GM23338 (cell line): ENCODE measurements at regions not wholly inside any gene's neighbourhood (a gene's known extent, or its start where the extent isn't known, plus 50 kb on each side); places are given as distances from the start of the nearest gene placed in this dataset.
"Not testable (repeated sequence)": the region's sequence is repeated elsewhere in the genome, so short reads cannot be mapped to it uniquely, and the experiment has no call there.

ENCODE experiments used
- ATAC-seq: fragments of 200-7000 bp; cut with Tn5 transposase; 3 replicates; pipeline ENCODE4 v1.9.1; 2020
- DNase-seq: peaks from one replicate; pipeline ENCODE4 v3.0.0-alpha.2; 2015; ENCODE audit warnings: low spot score
- H2AFZ ChIP-seq: fragments of 200-600 bp; sonication (generic); 2 replicates; pipeline ENCODE4 v1.8.0; 2016; ENCODE audit warnings: antibody characterized with exemption, mild to moderate bottlenecking, moderate library complexity
- H3F3A ChIP-seq: fragments of 200-600 bp; sonication (generic); replicated peaks from 2 replicates; pipeline ENCODE4 v1.8.0; 2017; ENCODE audit warnings: antibody characterized with exemption, mixed run types, low read depth
- H3K27ac ChIP-seq: fragments of 200-600 bp; sonication (generic); 2 replicates; pipeline ENCODE4 v1.6.1; 2016; ENCODE audit warnings: low read depth
- H3K27me3 ChIP-seq: fragments of 200-600 bp; sonication (generic); 2 replicates; pipeline ENCODE4 v1.8.0; 2016; ENCODE audit warnings: mild to moderate bottlenecking, mixed run types, moderate library complexity; ENCODE audit not compliant: insufficient read depth
- H3K36me3 ChIP-seq: fragments of 200-600 bp; sonication (generic); 2 replicates; pipeline ENCODE4 v1.8.0; 2016; ENCODE audit warnings: mild to moderate bottlenecking; ENCODE audit not compliant: insufficient read depth
- H3K4me1 ChIP-seq: fragments of 200-600 bp; sonication (generic); 2 replicates; pipeline ENCODE4 v1.8.0; 2016; ENCODE audit warnings: mild to moderate bottlenecking, moderate library complexity; ENCODE audit not compliant: insufficient read depth
- H3K4me2 ChIP-seq: fragments of 200-600 bp; sonication (generic); 2 replicates; pipeline ENCODE4 v1.7.1; 2017; ENCODE audit warnings: mixed run types
- H3K4me3 ChIP-seq: fragments of 200-600 bp; sonication (generic); 2 replicates; pipeline ENCODE4 v1.6.1; 2016; ENCODE audit warnings: mixed run types
- H3K79me2 ChIP-seq: fragments of 200-600 bp; sonication (generic); replicated peaks from 2 replicates; pipeline ENCODE4 v1.8.0; 2017; ENCODE audit warnings: mild to moderate bottlenecking; ENCODE audit not compliant: insufficient read depth
- H3K9me2 ChIP-seq: fragments of 200-600 bp; sonication (generic); 2 replicates; pipeline ENCODE4 v1.8.0; 2017; ENCODE audit not compliant: insufficient read depth
- H4K20me1 ChIP-seq: fragments of 200-600 bp; sonication (generic); replicated peaks from 2 replicates; pipeline ENCODE4 v1.8.0; 2017; ENCODE audit warnings: mild to moderate bottlenecking; ENCODE audit not compliant: insufficient read depth
- H3K27ac Mint-ChIP-seq: 2 replicates; pipeline ENCODE4 v1.8.0; 2020; ENCODE audit warnings: inconsistent platforms, mild to moderate bottlenecking, moderate library complexity, mixed read lengths
- H3K27me3 Mint-ChIP-seq: 3 replicates; pipeline ENCODE4 v1.8.0; 2022; ENCODE audit warnings: low read depth, mild to moderate bottlenecking, moderate library complexity, mixed read lengths, inconsistent platforms; ENCODE audit not compliant: insufficient read depth, poor library complexity
- H3K36me3 Mint-ChIP-seq: 3 replicates; pipeline ENCODE4 v1.8.0; 2021; ENCODE audit warnings: low read depth, mild to moderate bottlenecking, inconsistent platforms, moderate library complexity, mixed read lengths
- H3K4me1 Mint-ChIP-seq: 3 replicates; pipeline ENCODE4 v1.8.0; 2020; ENCODE audit warnings: mild to moderate bottlenecking, inconsistent platforms, mixed read lengths
- H3K4me3 Mint-ChIP-seq: 3 replicates; pipeline ENCODE4 v1.8.0; 2021; ENCODE audit warnings: moderate library complexity, mild to moderate bottlenecking, inconsistent platforms, mixed read lengths
- H3K9me3 Mint-ChIP-seq: 3 replicates; pipeline ENCODE4 v1.8.0; 2020; ENCODE audit warnings: moderate library complexity, mild to moderate bottlenecking, inconsistent platforms, mixed read lengths
- EZH2 ChIP-seq: fragments of 200-600 bp; sonication (generic); IDR thresholded peaks from one replicate; pipeline ENCODE4 v1.8.0; 2017; ENCODE audit warnings: antibody characterized with exemption, mild to moderate bottlenecking, low read depth; ENCODE audit not compliant: unreplicated experiment
- EZH2phosphoT487 ChIP-seq: fragments of 200-600 bp; sonication (generic); IDR thresholded peaks from one replicate; pipeline ENCODE4 v1.8.1; 2018; ENCODE audit warnings: antibody characterized with exemption; ENCODE audit not compliant: unreplicated experiment
- JUNB ChIP-seq: IDR thresholded peaks from one replicate; pipeline ENCODE4 v1.6.1; 2016; ENCODE audit warnings: antibody characterized with exemption; ENCODE audit not compliant: unreplicated experiment
- NANOG ChIP-seq: IDR thresholded peaks from 2 replicates; pipeline ENCODE4 v1.6.1; 2016; ENCODE audit warnings: antibody characterized with exemption, borderline replicate concordance
- POLR2AphosphoS5 ChIP-seq: IDR thresholded peaks from 2 replicates; pipeline ENCODE4 v1.6.1; 2016; ENCODE audit warnings: antibody characterized with exemption, low read depth
- REST ChIP-seq: IDR thresholded peaks from one replicate; pipeline ENCODE4 v1.6.1; 2018; ENCODE audit warnings: antibody characterized with exemption; ENCODE audit not compliant: unreplicated experiment
- STAT1 ChIP-seq: IDR thresholded peaks from one replicate; pipeline ENCODE4 v1.6.1; 2016; ENCODE audit warnings: antibody characterized with exemption; ENCODE audit not compliant: unreplicated experiment
- ZNF114 ChIP-seq: fragments of 250-450 bp; sonication (Bioruptor Pico); IDR thresholded peaks from 2 replicates; pipeline ENCODE4 v1.5.0; 2020; ENCODE audit warnings: mild to moderate bottlenecking, moderate library complexity
- ZNF331 ChIP-seq: fragments of 250-450 bp; sonication (Bioruptor Pico); IDR thresholded peaks from 2 replicates; pipeline ENCODE4 v1.5.0; 2020; ENCODE audit warnings: low read depth, mild to moderate bottlenecking, moderate library complexity
- ZNF462 ChIP-seq: fragments of 250-450 bp; sonication (Bioruptor Pico); IDR thresholded peaks from 2 replicates; pipeline ENCODE4 v1.5.0; 2020; ENCODE audit warnings: mild to moderate bottlenecking, moderate library complexity
- TF ChIP-seq, protein P1 (sequence below): IDR thresholded peaks from 2 replicates; pipeline ENCODE4 v1.6.1; 2016; ENCODE audit warnings: antibody characterized with exemption

- TF ChIP-seq STAT1 (no peak), EZH2 (no peak), JUNB (no peak), NANOG (no peak), REST (no peak), EZH2phosphoT487 (no peak)
Measured at GRCh38 chr12:54716261-54716660, 68.1 kb upstream of the DCD start (continued).

DNA sequence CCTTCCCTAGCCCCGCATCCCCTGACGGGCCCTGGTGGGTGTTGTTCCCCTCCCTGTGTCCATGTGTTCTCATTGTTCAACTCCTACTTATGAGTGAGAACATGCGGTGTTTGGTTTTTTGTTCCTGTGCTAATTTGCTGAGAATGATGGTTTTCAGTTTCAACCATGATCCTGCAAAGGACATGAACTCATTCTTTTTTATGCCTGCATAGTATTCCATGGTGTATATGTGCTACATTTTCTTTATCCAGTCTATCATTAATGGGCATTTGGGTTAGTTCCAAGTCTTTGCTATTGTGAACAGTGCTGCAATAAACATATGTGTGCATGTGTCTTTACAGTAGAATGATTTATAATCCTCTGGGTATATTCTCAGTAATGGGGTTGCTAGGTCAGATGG lies 65.7 kb upstream of the DCD start:
- H3F3A ChIP-seq, H3K9me2 ChIP-seq, DNase-seq, ATAC-seq, H3K4me1 ChIP-seq, H3K36me3 ChIP-seq, H3K27ac Mint-ChIP-seq, H3K4me3 ChIP-seq, H3K4me1 Mint-ChIP-seq, H3K27me3 ChIP-seq, H3K27me3 Mint-ChIP-seq, H4K20me1 ChIP-seq, H3K4me3 Mint-ChIP-seq, H3K79me2 ChIP-seq, H3K9me3 Mint-ChIP-seq, H3K27ac ChIP-seq, H2AFZ ChIP-seq, H3K36me3 Mint-ChIP-seq, H3K4me2 ChIP-seq: not testable (repeated sequence)

GRCh38 chr12:54711669-54712068 lies 63.5 kb upstream of the DCD start:
- H3K4me3 ChIP-seq: no peak overlapping the region
- peaks cover 3% of the 10 kb centered on the region; the same call in 1 of the 3 replicates for H3K4me1 Mint-ChIP-seq
- no peak overlapping the region for H2AFZ ChIP-seq
- no peak overlapping the region for H3K27ac Mint-ChIP-seq
- no peaks in the 10 kb centered on the region for H3K9me3 Mint-ChIP-seq
- H3K27ac ChIP-seq: no peak overlapping the region
- H3K27me3 Mint-ChIP-seq: peaks cover 2% of the 10 kb centered on the region
- no peaks in the 10 kb centered on the region for H3K79me2 ChIP-seq
- no peaks in the 10 kb centered on the region for H3K36me3 ChIP-seq
- no peak overlapping the region for H3K4me2 ChIP-seq
- H3K4me1 ChIP-seq: no peaks in the 10 kb centered on the region
- no peaks in the 10 kb centered on the region for H3K36me3 Mint-ChIP-seq
- no peak for DNase-seq
- no peak for ATAC-seq
- no peaks in the 10 kb centered on the region for H3K9me2 ChIP-seq
- H3K27me3 ChIP-seq: no peaks in the 10 kb centered on the region
- no peaks in the 10 kb centered on the region for H3F3A ChIP-seq
- H3K4me3 Mint-ChIP-seq: no peak overlapping the region
- H4K20me1 ChIP-seq: no peaks in the 10 kb centered on the region
- no peak for TF ChIP-seq EZH2
- no peak for TF ChIP-seq ZNF114 (CRISPR knock-in tag)
- no peak for TF ChIP-seq ZNF331
- TF ChIP-seq, protein P1, sequence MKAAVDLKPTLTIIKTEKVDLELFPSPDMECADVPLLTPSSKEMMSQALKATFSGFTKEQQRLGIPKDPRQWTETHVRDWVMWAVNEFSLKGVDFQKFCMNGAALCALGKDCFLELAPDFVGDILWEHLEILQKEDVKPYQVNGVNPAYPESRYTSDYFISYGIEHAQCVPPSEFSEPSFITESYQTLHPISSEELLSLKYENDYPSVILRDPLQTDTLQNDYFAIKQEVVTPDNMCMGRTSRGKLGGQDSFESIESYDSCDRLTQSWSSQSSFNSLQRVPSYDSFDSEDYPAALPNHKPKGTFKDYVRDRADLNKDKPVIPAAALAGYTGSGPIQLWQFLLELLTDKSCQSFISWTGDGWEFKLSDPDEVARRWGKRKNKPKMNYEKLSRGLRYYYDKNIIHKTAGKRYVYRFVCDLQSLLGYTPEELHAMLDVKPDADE: no peak
- no peak for TF ChIP-seq POLR2AphosphoS5
- no peak for TF ChIP-seq EZH2phosphoT487
- TF ChIP-seq ZNF462: no peak
